Ammon's horn (tissue), 1 donor: ENCODE measurements at regions not wholly inside any gene's neighbourhood (a gene's known extent, or its start where the extent isn't known, plus 50 kb on each side); places are given as distances from the start of the nearest gene placed in this dataset.
"Not testable (repeated sequence)": the region's sequence is repeated elsewhere in the genome, so short reads cannot be mapped to it uniquely, and the experiment has no call there.

Experiments used
- DNase-seq: peaks from one replicate; pipeline ENCODE4 v3.0.0-alpha.2; 2016; ENCODE audit warnings: low spot score

GRCh38 chr12:5165296-5165970 is 121.8 kb downstream of the KCNA5 start:
- no peak for DNase-seq

DNA sequence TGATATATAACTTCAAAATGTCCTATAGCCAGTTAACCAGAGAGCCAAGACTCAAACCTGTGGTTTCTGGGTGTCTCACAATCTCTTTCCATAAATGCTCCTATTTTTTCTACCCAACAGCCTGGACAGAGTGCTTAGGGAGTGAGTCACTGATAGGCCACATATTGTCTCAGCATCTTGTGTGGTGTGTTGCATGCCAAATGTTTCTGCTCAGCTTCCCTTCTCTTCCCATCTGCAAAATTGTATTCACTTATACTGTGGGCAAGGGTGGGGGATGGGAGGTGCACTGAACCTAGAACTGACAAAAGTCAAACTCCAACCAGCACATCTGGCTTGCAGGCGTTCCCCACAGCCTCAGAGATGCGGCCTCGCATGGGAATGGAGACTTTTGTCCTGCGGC is 123.3 kb downstream of the KCNA5 start:
- peak; percentile 60 for DNase-seq

- no peak for DNase-seq
Measured at GRCh38 chr12:5168148-5168547, 124.5 kb downstream of the KCNA5 start.

DNA sequence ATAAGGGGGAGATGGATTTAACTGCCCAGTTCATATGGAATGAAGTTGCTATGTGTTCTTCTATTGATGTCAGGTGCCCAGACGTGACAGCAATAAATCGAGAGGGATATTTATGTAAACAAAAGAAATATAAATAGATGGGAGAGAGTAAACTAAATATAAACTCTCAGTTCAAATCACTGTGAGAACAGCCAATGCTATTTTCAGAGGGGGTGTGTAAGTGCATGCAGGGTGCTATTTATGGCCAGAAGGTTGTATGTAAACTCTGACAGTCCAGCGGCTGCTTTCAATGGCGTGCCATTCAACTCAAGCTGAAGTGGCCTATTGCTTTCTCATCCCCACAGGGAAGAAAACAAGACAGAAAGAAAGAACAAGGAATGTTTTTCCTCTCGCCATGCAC is 127.2 kb downstream of the KCNA5 start:
- no peak for DNase-seq

DNA sequence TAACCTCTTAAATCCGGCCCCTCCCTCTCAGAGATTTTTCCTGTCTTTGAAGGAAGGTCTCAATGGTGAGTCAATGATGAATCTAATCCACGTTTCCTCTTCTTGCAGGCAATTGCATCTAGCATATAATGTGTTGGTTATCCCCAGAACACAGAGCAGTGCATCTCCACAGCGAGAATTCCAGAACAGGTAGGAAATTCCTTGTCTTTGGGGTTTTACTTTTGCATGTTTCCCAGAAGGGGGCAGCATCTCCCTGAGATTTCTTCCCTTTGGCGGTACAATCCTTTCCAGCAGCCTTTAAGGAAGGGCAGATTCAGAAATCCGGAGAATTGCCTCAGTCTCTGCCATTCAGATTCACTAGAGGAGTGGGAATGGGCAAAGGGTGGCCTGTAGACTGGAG is 128.0 kb downstream of the KCNA5 start:
- DNase-seq = peak; percentile 62

GRCh38 chr12:5172886-5173285 is 129.2 kb downstream of the KCNA5 start:
- no peak for DNase-seq

DNA sequence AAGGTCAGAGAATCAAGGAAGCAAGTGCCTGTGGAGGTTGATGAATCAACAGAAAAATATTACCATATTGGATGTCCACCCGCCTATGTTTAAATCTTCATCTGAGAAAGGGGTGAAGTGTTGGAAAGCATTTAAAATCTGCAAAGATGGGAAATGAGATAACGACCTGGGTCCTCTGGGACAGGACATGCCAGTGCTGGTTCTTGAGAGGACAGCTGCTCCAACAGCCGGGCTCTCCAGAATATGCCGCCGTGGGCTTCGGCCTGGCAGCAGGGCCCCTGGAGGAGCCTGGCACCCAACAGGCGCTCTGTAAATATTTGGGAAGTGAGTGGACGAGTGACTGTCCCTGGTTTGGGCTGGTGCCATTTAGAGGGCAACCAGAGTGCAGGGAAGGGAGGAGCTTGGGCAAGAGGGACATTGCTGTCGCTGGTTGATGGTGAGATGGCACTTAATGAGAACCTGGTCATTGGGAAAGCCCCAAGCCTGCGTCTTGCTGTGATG is 129.9 kb downstream of the KCNA5 start:
- DNase-seq = no peak

DNA sequence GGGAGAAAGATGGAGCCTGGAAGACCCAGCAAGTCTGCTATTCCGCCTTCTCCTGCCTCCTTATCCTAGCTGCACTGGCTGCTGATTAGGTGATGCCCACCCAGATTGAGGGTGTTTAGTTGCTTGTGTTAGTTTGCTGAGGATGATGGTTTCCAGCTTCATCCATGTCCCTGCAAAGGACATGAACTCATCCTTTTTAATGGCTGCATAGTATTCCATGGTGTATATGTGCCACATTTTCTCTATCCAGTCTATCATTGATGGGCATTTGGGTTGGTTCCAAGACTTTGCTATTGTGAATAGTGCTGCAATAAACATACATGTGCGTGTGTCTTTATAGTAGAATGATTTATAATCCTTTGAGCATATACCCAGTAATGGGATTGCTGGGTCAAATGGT is 131.7 kb downstream of the KCNA5 start:
- DNase-seq = not testable (repeated sequence)

DNA sequence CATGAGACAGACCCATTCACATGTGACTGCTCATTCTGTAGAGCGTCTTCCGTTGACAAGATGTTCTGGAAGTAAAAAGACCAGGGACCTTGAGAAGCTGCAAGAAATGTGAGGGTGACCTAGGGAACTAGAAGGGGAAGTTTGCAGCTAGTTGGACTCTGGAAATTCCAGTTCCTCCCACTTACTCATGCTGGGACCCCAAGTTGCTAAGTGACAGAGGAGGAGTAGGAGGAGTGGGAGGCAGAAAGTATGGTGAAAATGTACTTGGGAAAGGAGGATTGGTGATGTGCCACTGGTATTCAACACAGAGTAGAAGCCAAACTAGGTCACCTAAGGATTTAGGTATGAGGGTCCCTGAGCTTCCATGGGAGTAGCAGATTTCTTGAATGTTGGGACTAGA is 132.4 kb downstream of the KCNA5 start:
- peak; percentile 40 for DNase-seq

- no peak for DNase-seq
Measured at GRCh38 chr12:5177096-5177495, 133.4 kb downstream of the KCNA5 start.

- no peak for DNase-seq
Measured at GRCh38 chr12:5177731-5178130, 134.1 kb downstream of the KCNA5 start.

GRCh38 chr12:5178571-5178970 is 134.9 kb downstream of the KCNA5 start:
- no peak for DNase-seq

DNA sequence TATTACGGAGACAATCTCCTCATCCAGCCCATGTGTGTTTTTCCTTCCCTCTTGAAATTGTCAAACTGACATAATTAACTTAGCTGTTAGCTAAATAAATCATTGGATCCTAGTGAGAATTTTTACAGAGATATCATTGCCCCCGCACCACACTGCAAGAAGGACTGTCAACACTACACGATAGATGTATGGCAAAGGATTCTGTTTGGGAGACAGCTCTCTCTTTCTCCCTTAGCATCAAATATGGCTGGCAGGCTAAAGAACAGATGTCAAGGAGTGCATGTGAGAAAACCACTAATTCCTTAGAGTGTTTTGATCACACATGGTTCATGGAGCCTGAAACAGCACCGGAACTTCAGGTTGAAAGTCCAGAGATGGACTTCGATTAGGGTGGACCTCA is 136.8 kb downstream of the KCNA5 start:
- no peak for DNase-seq

GRCh38 chr12:5184186-5184585 is 140.5 kb downstream of the KCNA5 start:
- no peak for DNase-seq

- DNase-seq = no peak
Measured at GRCh38 chr12:5185435-5186069, 141.9 kb downstream of the KCNA5 start.

DNA sequence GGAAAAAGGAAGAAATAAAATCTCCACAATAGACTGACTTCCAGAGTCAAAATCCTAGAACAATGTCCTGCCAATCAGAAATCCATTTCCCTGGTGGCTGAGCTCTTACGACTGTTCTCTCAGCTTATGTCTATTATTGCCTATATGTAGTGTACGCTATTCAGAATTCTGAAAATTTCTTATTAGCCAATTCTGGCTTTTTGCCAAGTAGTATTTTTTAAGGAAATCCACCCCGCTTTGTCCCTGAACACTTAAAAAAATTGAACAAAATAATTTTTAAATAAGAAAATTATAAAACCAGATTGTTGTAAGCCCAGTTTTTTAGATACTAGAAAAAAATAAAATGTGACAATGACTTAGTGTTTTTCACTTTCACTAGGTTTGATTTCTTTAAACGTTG is 143.0 kb downstream of the KCNA5 start:
- DNase-seq = no peak

DNA sequence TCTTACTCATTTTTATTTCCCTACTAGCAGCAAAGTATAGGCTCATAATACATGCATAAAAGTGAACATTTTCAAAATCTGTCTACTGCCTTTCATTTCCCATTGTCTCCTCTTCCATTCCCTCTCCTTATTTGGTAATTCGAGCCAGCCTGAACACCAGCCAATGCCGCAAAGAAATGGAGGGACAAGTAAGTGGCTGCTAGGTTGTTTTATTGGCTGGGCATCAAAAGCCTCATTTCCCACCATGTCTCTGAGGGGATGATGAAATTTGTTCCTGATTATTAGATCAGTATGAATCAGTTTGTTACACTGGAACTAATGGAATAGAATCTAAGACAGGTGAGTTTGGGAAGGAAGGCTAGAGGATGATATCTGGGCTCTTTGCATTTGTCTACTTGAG is 143.5 kb downstream of the KCNA5 start:
- DNase-seq = no peak

DNA sequence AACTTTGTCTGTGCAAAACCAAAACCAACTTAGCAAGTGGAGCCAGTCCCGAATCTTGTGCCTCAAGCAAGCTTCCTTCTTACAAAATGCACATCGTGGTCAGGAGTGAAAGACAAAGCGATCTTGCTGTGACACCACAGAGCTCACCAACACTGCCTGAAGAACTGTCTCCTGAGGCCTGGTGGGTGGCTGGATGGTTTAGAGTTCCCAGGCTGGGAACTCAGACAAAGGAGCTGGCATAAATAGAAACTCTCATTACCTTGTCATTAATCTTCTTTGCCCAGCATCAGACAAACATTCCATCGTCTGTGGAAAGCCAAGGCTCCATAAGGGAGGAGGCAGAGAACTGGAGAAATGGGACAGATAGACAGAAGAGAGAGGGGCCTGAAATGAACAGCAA is 144.8 kb downstream of the KCNA5 start:
- no peak for DNase-seq

DNA sequence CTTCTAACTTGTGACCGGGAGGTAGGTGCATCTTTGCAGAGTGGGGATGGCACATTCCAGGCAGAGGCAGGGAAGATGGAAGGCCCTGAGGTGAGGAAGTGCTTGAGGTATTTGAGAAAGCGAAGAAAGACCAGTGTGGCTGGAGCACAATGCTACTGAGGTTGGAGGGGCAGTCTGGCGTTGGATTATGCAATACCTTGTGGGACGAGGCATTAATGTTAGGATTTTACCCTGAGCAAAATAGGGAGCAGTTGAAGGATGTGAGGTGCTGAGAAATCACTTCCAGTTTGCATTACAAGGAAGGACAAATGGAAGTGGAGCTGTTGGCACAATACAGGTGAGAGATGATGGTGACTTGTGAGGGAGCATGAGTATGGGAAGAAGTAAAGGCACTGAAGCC is 145.5 kb downstream of the KCNA5 start:
- DNase-seq = no peak

DNA sequence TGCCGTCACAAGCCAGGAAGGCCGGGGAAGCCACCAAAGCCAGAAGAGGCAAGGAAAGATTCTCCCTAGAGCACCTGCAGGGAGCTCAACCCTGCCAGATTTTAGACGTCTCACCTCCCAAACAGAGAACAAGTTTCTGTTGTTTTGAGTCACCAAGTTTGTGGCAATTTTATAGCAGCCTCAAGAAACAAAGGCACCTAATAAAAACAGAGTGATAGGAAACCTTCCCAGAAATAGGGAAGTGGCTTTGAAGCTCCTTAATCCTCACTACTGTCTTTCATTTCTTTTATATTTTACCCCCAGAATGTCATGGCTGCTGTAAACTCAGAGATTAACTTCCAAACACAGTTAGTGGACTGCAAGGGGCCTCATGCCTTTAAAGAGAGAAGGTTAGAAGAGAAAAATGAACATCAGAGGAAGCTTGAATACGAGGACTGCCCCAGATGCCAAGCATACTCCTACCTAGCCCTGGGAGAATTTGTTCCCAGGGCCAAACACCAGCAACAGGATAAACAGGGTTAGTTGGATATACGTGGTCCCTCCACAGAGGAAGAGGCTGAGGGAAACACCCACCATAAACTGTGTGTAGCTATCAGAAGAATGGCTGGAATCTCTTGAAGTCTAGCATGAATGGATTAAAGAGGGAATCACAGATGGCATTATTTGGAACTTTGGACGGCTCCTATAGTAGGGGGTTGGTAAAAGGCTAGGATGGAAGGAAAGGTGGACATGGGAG is 148.3 kb downstream of the KCNA5 start:
- no peak for DNase-seq

DNA sequence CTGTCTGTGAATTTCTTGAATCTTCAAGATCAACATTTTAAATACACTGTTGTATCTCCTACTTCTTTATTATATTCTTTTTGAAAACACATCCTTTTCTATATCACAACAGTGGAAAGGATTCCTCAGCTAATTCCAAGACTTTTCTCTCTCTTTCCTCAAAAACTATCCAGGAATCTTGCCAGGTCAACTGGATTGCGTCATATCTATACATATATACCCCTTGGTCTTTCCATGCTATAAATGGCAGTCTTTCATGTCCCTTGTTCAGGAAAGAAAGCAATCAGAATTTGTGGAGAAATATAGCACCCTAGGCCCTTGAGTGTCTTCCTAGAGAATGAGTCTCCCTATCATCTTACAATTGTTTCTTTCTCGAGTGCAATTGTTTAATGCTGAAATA is 149.0 kb downstream of the KCNA5 start:
- DNase-seq = no peak

DNA sequence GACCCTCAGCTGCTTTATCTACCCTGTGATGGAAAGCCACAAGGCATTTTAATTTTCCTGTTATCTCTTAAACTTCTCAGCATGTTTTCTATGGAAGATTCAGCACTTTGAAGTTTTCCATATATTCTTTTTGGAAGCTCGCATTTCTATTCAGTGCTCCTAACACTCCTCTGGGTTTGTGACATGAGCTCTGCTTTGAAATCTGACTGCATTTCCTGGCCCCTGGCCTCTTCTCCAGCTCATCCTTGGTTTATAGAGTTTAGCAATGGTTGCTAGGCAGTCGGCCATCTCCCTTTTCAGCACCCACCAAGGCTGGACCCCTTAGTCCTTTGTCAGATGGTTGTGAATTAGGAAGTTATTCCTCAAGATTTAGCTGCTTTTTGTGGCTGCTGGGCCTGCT is 150.6 kb downstream of the KCNA5 start:
- no peak for DNase-seq

DNA sequence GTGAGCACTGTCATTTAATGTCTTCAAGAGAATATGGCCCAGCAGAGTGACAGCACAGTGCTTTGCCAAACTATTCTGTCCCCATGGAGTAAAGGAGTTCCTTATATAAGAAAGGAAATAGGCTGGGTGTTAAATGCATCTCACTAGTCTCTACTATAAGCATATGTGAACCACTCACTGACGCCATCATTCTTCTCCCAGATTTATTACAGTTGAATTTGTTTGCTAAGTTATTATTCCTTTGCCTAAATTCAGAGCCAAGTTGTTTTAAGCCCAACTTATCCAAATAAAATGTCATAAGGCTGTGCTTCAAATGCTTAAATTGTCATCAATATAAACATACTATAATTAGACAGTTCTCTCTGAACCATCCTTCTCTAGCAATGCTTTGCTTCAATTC is 151.6 kb downstream of the KCNA5 start:
- no peak for DNase-seq
